HCT116 (cell line): ENCODE measurements at regions not wholly inside any gene's neighbourhood (a gene's known extent, or its start where the extent isn't known, plus 50 kb on each side); places are given as distances from the start of the nearest gene placed in this dataset.

Experiments
- ATAC-seq: fragments of 200-7000 bp; cut with Tn5 transposase; 2 replicates; pipeline ENCODE4 v1.9.1; 2020; ENCODE audit warnings: mild to moderate bottlenecking, moderate library complexity
- BruUV-seq: library from RNA; stranded (reverse); fragments of 400-500 nt; replicated peaks from 2 replicates; lab custom pipeline; 2021; lab: Mats Ljungman, UMichigan
- CTCF ChIA-PET: fragments of 300-600 bp; sonication (Branson Sonifier 250); formaldehyde crosslinking; loops from one replicate; lab custom pipeline; 2021; ENCODE audit warnings: antibody characterized with exemption; lab: Charles Lee
- POLR2A ChIA-PET: fragments of 300-600, 350-600 bp; sonication (Branson Sonifier 250); formaldehyde crosslinking; loops from one replicate; lab custom pipeline; 2021; ENCODE audit warnings: antibody characterized with exemption; lab: Charles Lee
- RAD21 ChIA-PET, 2 experiments: fragments of 300-600 bp; sonication (Branson Sonifier 250); formaldehyde crosslinking; loops; one replicate each; lab custom pipeline; 2023; ENCODE audit warnings: low total read pairs in 2 of 2; ENCODE audit not compliant: uncharacterized antibody in 2 of 2, unreplicated experiment in 2 of 2, low non-redundant PET in 1 of 2; lab: Charles Lee
- DNase-seq: peaks from one replicate; pipeline ENCODE4 v3.0.0-alpha.2; 2010; ENCODE audit warnings: low read depth, low spot score
- H2AFZ ChIP-seq: fragments of 200-600 bp; shearing (Covaris generic), sonication (generic); 2 replicates; pipeline ENCODE4 v1.6.1; 2017; ENCODE audit warnings: low read depth, mixed run types, mixed read lengths, antibody characterized with exemption, low read length; ENCODE audit not compliant: poor library complexity, severe bottlenecking
- H3K27ac ChIP-seq: 2 replicates; pipeline ENCODE4 v1.5.1; 2012; ENCODE audit warnings: low read depth, low read length
- H3K27me3 ChIP-seq: fragments of 200-600 bp; sonication (generic); 2 replicates; pipeline ENCODE4 v1.6.1; 2016; ENCODE audit warnings: mixed run types, low read length, mixed read lengths; ENCODE audit not compliant: insufficient read depth
- H3K36me3 ChIP-seq, 2 experiments: fragments of 200-500 bp in 1 of 2; fragments of 200-600 bp in 1 of 2; sonication (Bioruptor generic) in 1 of 2; sonication (generic) in 1 of 2; 2 replicates each; pipeline versions ENCODE4 v1.5.1 to v1.6.1; 2014 to 2016; ENCODE audit warnings: low read length in 2 of 2, inconsistent platforms in 1 of 2, mixed read lengths in 1 of 2, mixed run types in 1 of 2; ENCODE audit not compliant: insufficient read depth in 2 of 2, control insufficient read depth in 1 of 2
- H3K4me1 ChIP-seq, 2 experiments: fragments of 200-600 bp in 1 of 2; sonication (generic) in 1 of 2; 2 replicates each; pipeline versions ENCODE4 v1.5.1 to v1.6.1; 2012 to 2017; ENCODE audit warnings: low read length in 2 of 2, inconsistent platforms in 1 of 2, mild to moderate bottlenecking in 1 of 2, mixed read lengths in 1 of 2, mixed run types in 1 of 2, moderate library complexity in 1 of 2; ENCODE audit not compliant: insufficient read depth in 2 of 2, control insufficient read depth in 1 of 2
- H3K4me2 ChIP-seq: fragments of 200-600 bp; sonication (generic); 2 replicates; pipeline ENCODE4 v1.6.1; 2017; ENCODE audit warnings: mixed run types, low read length, mixed read lengths
- H3K4me3 ChIP-seq, 2 experiments: fragments of 200-600 bp in 1 of 2; sonication (generic) in 1 of 2; replicated peaks in 1 of 2; 2 replicates each; pipeline ENCODE4 v1.5.1; 2011 to 2016; ENCODE audit warnings: low read length in 2 of 2, control low read depth in 1 of 2, low read depth in 1 of 2, mild to moderate bottlenecking in 1 of 2, mixed read lengths in 1 of 2, mixed run types in 1 of 2
- H3K79me2 ChIP-seq: fragments of 200-600 bp; sonication (generic); 2 replicates; pipeline ENCODE4 v1.6.1; 2017; ENCODE audit warnings: mild to moderate bottlenecking, mixed run types, low read length, moderate library complexity, mixed read lengths; ENCODE audit not compliant: insufficient read depth
- H3K9ac ChIP-seq: fragments of 200-600 bp; sonication (generic); 2 replicates; pipeline ENCODE4 v1.6.1; 2016; ENCODE audit warnings: low read length, mixed read lengths
- H3K9me2 ChIP-seq: fragments of 200-600 bp; sonication (generic), shearing (Covaris generic); 2 replicates; pipeline ENCODE4 v1.6.1; 2017; ENCODE audit warnings: mixed run types, mild to moderate bottlenecking, moderate library complexity; ENCODE audit not compliant: insufficient read depth
- H3K9me3 ChIP-seq, 2 experiments: fragments of 200-500 bp in 1 of 2; fragments of 200-600 bp in 1 of 2; sonication (Bioruptor generic) in 1 of 2; sonication (generic) in 1 of 2; 2 replicates each; pipeline ENCODE4 v1.6.1; 2014 to 2017; ENCODE audit warnings: low read length in 2 of 2, mixed read lengths in 2 of 2, inconsistent platforms in 1 of 2, low read depth in 1 of 2, mild to moderate bottlenecking in 1 of 2, mixed run types in 1 of 2, moderate library complexity in 1 of 2; ENCODE audit not compliant: control insufficient read depth in 1 of 2, insufficient read depth in 1 of 2
- H4K20me1 ChIP-seq: fragments of 200-600 bp; sonication (generic), shearing (Covaris generic); 2 replicates; pipeline ENCODE4 v1.6.1; 2017; ENCODE audit warnings: mixed run types, mild to moderate bottlenecking, moderate library complexity; ENCODE audit not compliant: insufficient read depth
- CBX3 ChIP-seq: IDR thresholded peaks from 2 replicates; pipeline ENCODE4 v1.6.1; 2012; ENCODE audit warnings: low read depth
- EGR1 ChIP-seq: IDR thresholded peaks from 2 replicates; pipeline ENCODE4 v1.6.1; 2012; ENCODE audit warnings: low read depth
- EZH2 ChIP-seq: fragments of 200-600 bp; sonication (generic); IDR thresholded peaks from 2 replicates; pipeline ENCODE4 v1.6.1; 2017; ENCODE audit warnings: antibody characterized with exemption, mixed run types
- EZH2phosphoT487 ChIP-seq: fragments of 200-600 bp; IDR thresholded peaks from 2 replicates; pipeline ENCODE4 v1.6.1; 2018; ENCODE audit warnings: antibody characterized with exemption, borderline replicate concordance
- FOSL1 ChIP-seq: IDR thresholded peaks from 2 replicates; pipeline ENCODE4 v1.6.1; 2012; ENCODE audit warnings: low read depth
- JUND ChIP-seq: IDR thresholded peaks from 2 replicates; pipeline ENCODE4 v1.6.1; 2012
- POLR2AphosphoS5 ChIP-seq: IDR thresholded peaks from 2 replicates; pipeline ENCODE4 v1.6.1; 2011; ENCODE audit warnings: mild to moderate bottlenecking, low read depth, low read length, moderate library complexity
- RAD21 ChIP-seq: IDR thresholded peaks from 2 replicates; pipeline ENCODE4 v1.6.1; 2012; ENCODE audit warnings: low read depth, mild to moderate bottlenecking
- SP1 ChIP-seq: IDR thresholded peaks from 2 replicates; pipeline ENCODE4 v1.6.1; 2012; ENCODE audit warnings: low read depth
- SRF ChIP-seq: IDR thresholded peaks from 2 replicates; pipeline ENCODE4 v1.6.1; 2012; ENCODE audit warnings: low read depth
- TCF7L2 ChIP-seq: IDR thresholded peaks from 2 replicates; pipeline ENCODE4 v1.7.0; 2011; ENCODE audit warnings: borderline replicate concordance, inconsistent platforms; ENCODE audit not compliant: insufficient read depth, insufficient read length; ENCODE audit errors: extremely low read depth
- YY1 ChIP-seq: IDR thresholded peaks from 2 replicates; pipeline ENCODE4 v1.6.1; 2011; ENCODE audit warnings: low read length, low read depth, moderate library complexity, mild to moderate bottlenecking; ENCODE audit not compliant: insufficient replicate concordance; ENCODE audit errors: extremely low read depth
- ZFX ChIP-seq: fragments of 450-650 bp; IDR thresholded peaks from 2 replicates; pipeline ENCODE4 v1.6.1; 2017
- ZNF274 ChIP-seq: fragments of 200-500 bp; sonication (Bioruptor generic); IDR thresholded peaks from 2 replicates; pipeline ENCODE4 v1.6.1; 2014; ENCODE audit warnings: mild to moderate bottlenecking, low read depth, low read length, inconsistent platforms
- intact Hi-C: fragments of 100-400 bp; cut with micrococcal nuclease; formaldehyde crosslinking; loops from 2 replicates; pipeline ENCODE4 v1.10.0; 2022
- TF ChIP-seq, protein P1 (sequence below): IDR thresholded peaks from 2 replicates; pipeline ENCODE4 v1.6.1; 2012; ENCODE audit warnings: low read depth
- TF ChIP-seq, protein P2 (sequence below): IDR thresholded peaks from 2 replicates; pipeline ENCODE4 v1.6.1; 2011; ENCODE audit warnings: mild to moderate bottlenecking, low read length, moderate library complexity; ENCODE audit not compliant: insufficient replicate concordance; ENCODE audit errors: extremely low read depth
- TF ChIP-seq, protein P3 (sequence below): IDR thresholded peaks from 2 replicates; pipeline ENCODE4 v1.6.1; 2012
- TF ChIP-seq, protein P4 (sequence below), 3 experiments: fragments of 200-600 bp in 1 of 3; sonication (generic) in 1 of 3; IDR thresholded peaks in 2 of 3; conservative IDR thresholded peaks in 1 of 3; 2 replicates each; pipeline ENCODE4 v1.5.1; 2012 to 2017; ENCODE audit warnings: low read depth in 2 of 3, low read length in 2 of 3, antibody characterized with exemption in 1 of 3, borderline replicate concordance in 1 of 3, control low read depth in 1 of 3, mild to moderate bottlenecking in 1 of 3, mixed read lengths in 1 of 3, mixed run types in 1 of 3, moderate library complexity in 1 of 3; ENCODE audit not compliant: insufficient read depth in 1 of 3
- TF ChIP-seq, protein P5 (sequence below): IDR thresholded peaks from 2 replicates; pipeline ENCODE4 v1.6.1; 2012

DNA sequence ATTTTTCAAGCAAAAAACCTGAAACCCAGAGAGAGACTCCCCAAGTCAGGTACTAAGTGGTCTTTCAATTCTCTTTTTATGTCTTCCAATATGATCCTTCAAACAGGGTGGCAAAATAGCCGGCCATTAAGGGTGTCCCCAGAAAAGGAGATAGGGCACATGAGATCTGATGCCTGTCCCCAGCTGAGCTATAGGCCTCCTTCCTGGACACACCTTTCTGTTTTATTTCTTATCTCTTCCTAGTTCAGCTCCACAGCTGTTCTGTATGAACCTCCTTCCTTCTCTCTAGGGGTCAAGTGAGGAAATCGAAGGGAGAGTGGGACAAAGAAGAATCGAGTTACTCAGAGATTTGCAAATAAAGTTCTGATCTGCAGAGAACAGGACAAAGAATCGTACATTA, 112.4 kb upstream of the ATP1A1 start:
- TF ChIP-seq, protein P1, sequence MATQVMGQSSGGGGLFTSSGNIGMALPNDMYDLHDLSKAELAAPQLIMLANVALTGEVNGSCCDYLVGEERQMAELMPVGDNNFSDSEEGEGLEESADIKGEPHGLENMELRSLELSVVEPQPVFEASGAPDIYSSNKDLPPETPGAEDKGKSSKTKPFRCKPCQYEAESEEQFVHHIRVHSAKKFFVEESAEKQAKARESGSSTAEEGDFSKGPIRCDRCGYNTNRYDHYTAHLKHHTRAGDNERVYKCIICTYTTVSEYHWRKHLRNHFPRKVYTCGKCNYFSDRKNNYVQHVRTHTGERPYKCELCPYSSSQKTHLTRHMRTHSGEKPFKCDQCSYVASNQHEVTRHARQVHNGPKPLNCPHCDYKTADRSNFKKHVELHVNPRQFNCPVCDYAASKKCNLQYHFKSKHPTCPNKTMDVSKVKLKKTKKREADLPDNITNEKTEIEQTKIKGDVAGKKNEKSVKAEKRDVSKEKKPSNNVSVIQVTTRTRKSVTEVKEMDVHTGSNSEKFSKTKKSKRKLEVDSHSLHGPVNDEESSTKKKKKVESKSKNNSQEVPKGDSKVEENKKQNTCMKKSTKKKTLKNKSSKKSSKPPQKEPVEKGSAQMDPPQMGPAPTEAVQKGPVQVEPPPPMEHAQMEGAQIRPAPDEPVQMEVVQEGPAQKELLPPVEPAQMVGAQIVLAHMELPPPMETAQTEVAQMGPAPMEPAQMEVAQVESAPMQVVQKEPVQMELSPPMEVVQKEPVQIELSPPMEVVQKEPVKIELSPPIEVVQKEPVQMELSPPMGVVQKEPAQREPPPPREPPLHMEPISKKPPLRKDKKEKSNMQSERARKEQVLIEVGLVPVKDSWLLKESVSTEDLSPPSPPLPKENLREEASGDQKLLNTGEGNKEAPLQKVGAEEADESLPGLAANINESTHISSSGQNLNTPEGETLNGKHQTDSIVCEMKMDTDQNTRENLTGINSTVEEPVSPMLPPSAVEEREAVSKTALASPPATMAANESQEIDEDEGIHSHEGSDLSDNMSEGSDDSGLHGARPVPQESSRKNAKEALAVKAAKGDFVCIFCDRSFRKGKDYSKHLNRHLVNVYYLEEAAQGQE, result no peak
- TF ChIP-seq ZNF274 (no peak), TCF7L2 (no peak), YY1 (no peak), ZFX (no peak), SRF (no peak), JUND (no peak), SP1 (no peak), EZH2phosphoT487 (no peak), RAD21 (no peak), CBX3 (no peak), FOSL1 (no peak), EZH2 (no peak), EGR1 (no peak), POLR2AphosphoS5 (no peak)
- TF ChIP-seq, protein P2, sequence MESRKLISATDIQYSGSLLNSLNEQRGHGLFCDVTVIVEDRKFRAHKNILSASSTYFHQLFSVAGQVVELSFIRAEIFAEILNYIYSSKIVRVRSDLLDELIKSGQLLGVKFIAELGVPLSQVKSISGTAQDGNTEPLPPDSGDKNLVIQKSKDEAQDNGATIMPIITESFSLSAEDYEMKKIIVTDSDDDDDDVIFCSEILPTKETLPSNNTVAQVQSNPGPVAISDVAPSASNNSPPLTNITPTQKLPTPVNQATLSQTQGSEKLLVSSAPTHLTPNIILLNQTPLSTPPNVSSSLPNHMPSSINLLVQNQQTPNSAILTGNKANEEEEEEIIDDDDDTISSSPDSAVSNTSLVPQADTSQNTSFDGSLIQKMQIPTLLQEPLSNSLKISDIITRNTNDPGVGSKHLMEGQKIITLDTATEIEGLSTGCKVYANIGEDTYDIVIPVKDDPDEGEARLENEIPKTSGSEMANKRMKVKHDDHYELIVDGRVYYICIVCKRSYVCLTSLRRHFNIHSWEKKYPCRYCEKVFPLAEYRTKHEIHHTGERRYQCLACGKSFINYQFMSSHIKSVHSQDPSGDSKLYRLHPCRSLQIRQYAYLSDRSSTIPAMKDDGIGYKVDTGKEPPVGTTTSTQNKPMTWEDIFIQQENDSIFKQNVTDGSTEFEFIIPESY, result no peak
- TF ChIP-seq, protein P3, sequence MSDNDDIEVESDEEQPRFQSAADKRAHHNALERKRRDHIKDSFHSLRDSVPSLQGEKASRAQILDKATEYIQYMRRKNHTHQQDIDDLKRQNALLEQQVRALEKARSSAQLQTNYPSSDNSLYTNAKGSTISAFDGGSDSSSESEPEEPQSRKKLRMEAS, result no peak
- TF ChIP-seq, protein P4, sequence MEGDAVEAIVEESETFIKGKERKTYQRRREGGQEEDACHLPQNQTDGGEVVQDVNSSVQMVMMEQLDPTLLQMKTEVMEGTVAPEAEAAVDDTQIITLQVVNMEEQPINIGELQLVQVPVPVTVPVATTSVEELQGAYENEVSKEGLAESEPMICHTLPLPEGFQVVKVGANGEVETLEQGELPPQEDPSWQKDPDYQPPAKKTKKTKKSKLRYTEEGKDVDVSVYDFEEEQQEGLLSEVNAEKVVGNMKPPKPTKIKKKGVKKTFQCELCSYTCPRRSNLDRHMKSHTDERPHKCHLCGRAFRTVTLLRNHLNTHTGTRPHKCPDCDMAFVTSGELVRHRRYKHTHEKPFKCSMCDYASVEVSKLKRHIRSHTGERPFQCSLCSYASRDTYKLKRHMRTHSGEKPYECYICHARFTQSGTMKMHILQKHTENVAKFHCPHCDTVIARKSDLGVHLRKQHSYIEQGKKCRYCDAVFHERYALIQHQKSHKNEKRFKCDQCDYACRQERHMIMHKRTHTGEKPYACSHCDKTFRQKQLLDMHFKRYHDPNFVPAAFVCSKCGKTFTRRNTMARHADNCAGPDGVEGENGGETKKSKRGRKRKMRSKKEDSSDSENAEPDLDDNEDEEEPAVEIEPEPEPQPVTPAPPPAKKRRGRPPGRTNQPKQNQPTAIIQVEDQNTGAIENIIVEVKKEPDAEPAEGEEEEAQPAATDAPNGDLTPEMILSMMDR (IDR thresholded peaks at IDR 0.05 in 2 of 3, conservative IDR thresholded peaks at IDR 0.05 in 1 of 3; ENCODE audit: borderline replicate concordance in 1 of 3, insufficient read depth in 1 of 3, low read depth in 2 of 3, low read length in 2 of 3), result no peak
- TF ChIP-seq, protein P5, sequence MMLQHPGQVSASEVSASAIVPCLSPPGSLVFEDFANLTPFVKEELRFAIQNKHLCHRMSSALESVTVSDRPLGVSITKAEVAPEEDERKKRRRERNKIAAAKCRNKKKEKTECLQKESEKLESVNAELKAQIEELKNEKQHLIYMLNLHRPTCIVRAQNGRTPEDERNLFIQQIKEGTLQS, result no peak
- POLR2A ChIA-PET, result no interaction called here
- no TSS peak for BruUV-seq

More for the DNA sequence above, 112.4 kb upstream of the ATP1A1 start:
- ATAC-seq, result no peak
- Histone ChIP-seq H2AFZ (no peak overlapping the region), H3K9me3 (no peaks in the 10 kb centered on the region), H3K9me2 (no peaks in the 10 kb centered on the region), H3K4me2 (no peak overlapping the region), H3K27me3 (no peaks in the 10 kb centered on the region; the same call in 1 of the 2 replicates), H3K9ac (no peak overlapping the region), H3K4me3 (no peak overlapping the region), H3K36me3 (no peaks in the 10 kb centered on the region), H4K20me1 (no peaks in the 10 kb centered on the region), H3K79me2 (no peaks in the 10 kb centered on the region), H3K27ac (no peak overlapping the region), H3K4me1 (no peaks in the 10 kb centered on the region)
- ChIA-PET CTCF (no interaction called here), RAD21 (no interaction called here)
- intact Hi-C loops, result no loop called here
- no peak for DNase-seq
